HepG2 (cell line): ENCODE measurements at regions not wholly inside any gene's neighbourhood (a gene's known extent, or its start where the extent isn't known, plus 50 kb on each side); places are given as distances from the start of the nearest gene placed in this dataset.

ENCODE experiments used
- ATAC-seq: fragments of 200-7000 bp; cut with Tn5 transposase; 3 replicates; pipeline ENCODE4 v1.9.1; 2020; ENCODE audit warnings: mild to moderate bottlenecking, moderate library complexity
- BruUV-seq: library from RNA; stranded (reverse); fragments of 400-500 nt; replicated peaks from 2 replicates; lab custom pipeline; 2021; lab: Mats Ljungman, UMichigan
- CTCF ChIA-PET: fragments of 300-600 bp; formaldehyde crosslinking; extraction: SDS; loops from one replicate; lab custom pipeline; 2021; ENCODE audit warnings: low total read pairs, inconsistent platforms, low intra/inter-chr PET ratio; lab: Yijun Ruan, JAX
- POLR2A ChIA-PET: fragments of 350-600 bp; sonication (Branson Sonifier 250); formaldehyde crosslinking; loops from one replicate; lab custom pipeline; 2020; ENCODE audit warnings: antibody characterized with exemption, inconsistent platforms; lab: Yijun Ruan, JAX
- DNase-seq: peaks from one replicate; pipeline ENCODE4 v3.0.0-alpha.2; 2015; ENCODE audit warnings: low spot score
- FAIRE-seq: peaks from 3 replicates; lab custom pipeline; 2011; peaks lifted over from hg19 to GRCh38; lab: Jason Lieb, UNC
- H2AFZ ChIP-seq: one replicate; pipeline ENCODE4 v1.6.1; 2011; ENCODE audit warnings: low read length, inconsistent platforms
- H3K27ac ChIP-seq: fragments of 300-600 bp; 3 replicates; pipeline ENCODE4 v1.8.0; 2011; ENCODE audit warnings: mixed run types, mild to moderate bottlenecking, mixed read lengths, low read length, inconsistent platforms; ENCODE audit not compliant: insufficient read depth; ENCODE audit errors: extremely low read length
- H3K27me3 ChIP-seq, 2 experiments: fragments of 200-600 bp in 1 of 2; 2 replicates in 1 of 2; 3 replicates in 1 of 2; pipeline versions ENCODE4 v1.6.0 to v1.8.0; 2011; ENCODE audit warnings: low read length in 2 of 2, mild to moderate bottlenecking in 2 of 2, moderate library complexity in 2 of 2, inconsistent platforms in 1 of 2; ENCODE audit not compliant: insufficient read depth in 2 of 2, control insufficient read depth in 1 of 2
- H3K36me3 ChIP-seq, 2 experiments: fragments of 200-600 bp in 1 of 2; replicated peaks in 1 of 2; 2 replicates in 1 of 2; 3 replicates in 1 of 2; pipeline versions ENCODE4 v1.5.1 to v1.8.0; 2011; ENCODE audit warnings: low read length in 2 of 2, inconsistent platforms in 1 of 2; ENCODE audit not compliant: insufficient read depth in 2 of 2, control insufficient read depth in 1 of 2
- H3K4me1 ChIP-seq: 2 replicates; pipeline ENCODE4 v1.5.1; 2012; ENCODE audit warnings: low read length, inconsistent platforms; ENCODE audit not compliant: insufficient read depth
- H3K4me2 ChIP-seq: 2 replicates; pipeline ENCODE4 v1.6.0; 2011; ENCODE audit warnings: low read depth, low read length, inconsistent platforms
- H3K4me3 ChIP-seq, 3 experiments: fragments of 200-600 bp in 1 of 3; sonication (generic), shearing (Covaris generic) in 1 of 3; replicated peaks in 1 of 3; 2 replicates each; pipeline ENCODE4 v1.5.1; 2011 to 2016; ENCODE audit warnings: low read length in 3 of 3, inconsistent platforms in 2 of 3, low read depth in 2 of 3, mild to moderate bottlenecking in 2 of 3, control low read depth in 1 of 3, mixed read lengths in 1 of 3; ENCODE audit not compliant: insufficient read depth in 1 of 3
- H3K79me2 ChIP-seq: one replicate; pipeline ENCODE4 v1.6.1; 2011; ENCODE audit warnings: low read length, inconsistent platforms; ENCODE audit not compliant: insufficient read depth
- H3K9ac ChIP-seq: 2 replicates; pipeline ENCODE4 v1.6.0; 2011; ENCODE audit warnings: mild to moderate bottlenecking, low read depth, low read length, inconsistent platforms; ENCODE audit not compliant: insufficient read depth
- H3K9me3 ChIP-seq: 2 replicates; pipeline ENCODE4 v1.5.1; 2012; ENCODE audit warnings: mild to moderate bottlenecking, low read length
- H4K20me1 ChIP-seq: 2 replicates; pipeline ENCODE4 v1.6.0; 2011; ENCODE audit warnings: inconsistent platforms, mild to moderate bottlenecking, low read length, moderate library complexity; ENCODE audit not compliant: insufficient read depth
- AFF4 ChIP-seq: sonication (generic); formaldehyde crosslinking; IDR thresholded peaks from 2 replicates; pipeline ENCODE4 v1.4.0; 2020; ENCODE audit warnings: missing genetic modification reagents
- EED ChIP-seq: sonication (generic); formaldehyde crosslinking; IDR thresholded peaks from 2 replicates; pipeline ENCODE4 v1.5.0; 2020; ENCODE audit warnings: mild to moderate bottlenecking, missing genetic modification reagents
- FOXP1 ChIP-seq, 2 experiments: fragments of 450-650 bp in 1 of 2; IDR thresholded peaks; 2 replicates each; pipeline ENCODE4 v1.6.1; 2017 to 2018; ENCODE audit warnings: antibody characterized with exemption in 1 of 2
- KDM2A ChIP-seq: sonication (generic); formaldehyde crosslinking; IDR thresholded peaks from 2 replicates; pipeline ENCODE4 v1.4.0; 2020; ENCODE audit warnings: low read depth, missing genetic modification reagents, borderline replicate concordance
- MAF1 ChIP-seq: sonication (generic); formaldehyde crosslinking; IDR thresholded peaks from 2 replicates; pipeline ENCODE4 v1.5.0; 2020; ENCODE audit warnings: missing genetic modification reagents, borderline replicate concordance
- MTF2 ChIP-seq: sonication (generic); formaldehyde crosslinking; IDR thresholded peaks from 2 replicates; pipeline ENCODE4 v1.5.0; 2020; ENCODE audit warnings: missing genetic modification reagents, borderline replicate concordance
- NCOR1 ChIP-seq: fragments of 200-600 bp; sonication (generic); IDR thresholded peaks from 2 replicates; pipeline ENCODE4 v1.7.0; 2017; ENCODE audit warnings: antibody characterized with exemption, low read length, borderline replicate concordance
- SRSF9 ChIP-seq: fragments of 200-400 bp; formaldehyde crosslinking; IDR thresholded peaks from 2 replicates; pipeline ENCODE4 v1.6.1; 2018; ENCODE audit warnings: borderline replicate concordance, mild to moderate bottlenecking, low read depth, low read length; ENCODE audit not compliant: insufficient read depth, poor library complexity, severe bottlenecking
- TRIM24 ChIP-seq: sonication (generic); formaldehyde crosslinking; IDR thresholded peaks from 2 replicates; pipeline ENCODE4 v1.8.0; 2022; ENCODE audit warnings: mild to moderate bottlenecking, missing genetic modification reagents
- ZC3H13 ChIP-seq: sonication (generic); formaldehyde crosslinking; IDR thresholded peaks from 2 replicates; pipeline ENCODE4 v1.8.1; 2023; ENCODE audit warnings: mild to moderate bottlenecking, missing genetic modification reagents, moderate library complexity
- ZEB1 ChIP-seq: IDR thresholded peaks from 2 replicates; pipeline ENCODE4 v1.6.1; 2012; ENCODE audit warnings: mild to moderate bottlenecking, low read depth, inconsistent platforms; ENCODE audit not compliant: insufficient replicate concordance
- ZNF230 ChIP-seq: sonication (generic); formaldehyde crosslinking; IDR thresholded peaks from 2 replicates; pipeline ENCODE4 v1.4.0; 2020; ENCODE audit warnings: mild to moderate bottlenecking, missing genetic modification reagents
- ZNF407 ChIP-seq: sonication (generic); formaldehyde crosslinking; IDR thresholded peaks from one replicate; pipeline ENCODE4 v1.5.1; 2020; ENCODE audit warnings: mild to moderate bottlenecking, missing genetic modification reagents; ENCODE audit errors: not compliant biosample characterization
- ZNF782 ChIP-seq: sonication (generic); formaldehyde crosslinking; IDR thresholded peaks from 2 replicates; pipeline ENCODE4 v1.4.0; 2020; ENCODE audit warnings: missing genetic modification reagents, mild to moderate bottlenecking, borderline replicate concordance
- WGBS: methylation state at CpG from one replicate; pipeline ENCODE4 v1.1.6; 2017; ENCODE audit warnings: low lambda C conversion rate; 5-methylcytosine and 5-hydroxymethylcytosine counted together
- in situ Hi-C: cut with HindIII; loops from 2 replicates; pipeline ENCODE4 v1.10.0; 2017; ENCODE audit warnings: low pct_unique_long_range_greater_than_20kb; ENCODE audit not compliant: extremely low pct_ligation_motif_present
- intact Hi-C: fragments of 100-400 bp; cut with micrococcal nuclease; formaldehyde crosslinking; loops from one replicate; pipeline ENCODE4 v1.10.0; 2022; ENCODE audit not compliant: unreplicated experiment

- POLR2A ChIA-PET, result no interaction called here
- TF ChIP-seq FOXP1 (IDR thresholded peaks at IDR 0.05), result no peak
- TF ChIP-seq FOXP1 (CRISPR knock-in tag; IDR thresholded peaks at IDR 0.05), result no peak
- no peak for TF ChIP-seq MAF1
- TF ChIP-seq NCOR1, result no peak
- TF ChIP-seq EED (CRISPR knock-in tag), result no peak
- TF ChIP-seq KDM2A (CRISPR knock-in tag), result no peak
- no peak for TF ChIP-seq ZNF782 (CRISPR knock-in tag)
- no peak for TF ChIP-seq ZC3H13 (CRISPR knock-in tag)
- no peak for TF ChIP-seq SRSF9
- TF ChIP-seq AFF4 (CRISPR knock-in tag), result no peak
- TF ChIP-seq TRIM24 (CRISPR knock-in tag), result no peak
- TF ChIP-seq ZEB1, result no peak
- no peak for TF ChIP-seq ZNF230 (CRISPR knock-in tag)
- TF ChIP-seq MTF2 (CRISPR knock-in tag), result no peak
- no peak for TF ChIP-seq ZNF407 (CRISPR knock-in tag)
These were observed 57.7 kb downstream of the SLITRK1 start for GRCh38 chr13:83824560-83824959.

More at GRCh38 chr13:83824560-83824959, 57.7 kb downstream of the SLITRK1 start:
- Histone ChIP-seq H3K79me2 (no peaks in the 10 kb centered on the region), H3K27ac (no peak overlapping the region), H2AFZ (no peak overlapping the region), H3K27me3 (no peaks in the 10 kb centered on the region; a peak in 1 of 5 replicates), H3K4me1 (no peaks in the 10 kb centered on the region), H4K20me1 (no peaks in the 10 kb centered on the region), H3K9ac (no peak overlapping the region), H3K36me3 (no peaks in the 10 kb centered on the region), H3K4me3 (no peak overlapping the region), H3K9me3 (peaks cover 6% of the 10 kb centered on the region; the same call in 1 of the 2 replicates), H3K4me2 (no peak overlapping the region)
- intact Hi-C loops (no loop called here), in situ Hi-C loops (no loop called here)
- BruUV-seq, result no TSS peak
- WGBS, result 19% methylated on average over 3 of the region's 8 CpGs
- FAIRE-seq (no peak), ATAC-seq (no peak), DNase-seq (no peak)
- CTCF ChIA-PET, result no interaction called here
